SK-N-SH treated with all-trans-retinoic acid at 6 μM for 48 hours (cell line): ENCODE measurements at regions not wholly inside any gene's neighbourhood (a gene's known extent, or its start where the extent isn't known, plus 50 kb on each side); places are given as distances from the start of the nearest gene placed in this dataset.

Experiments used
- BACH2 ChIP-seq: fragments of 250-450 bp; sonication (Bioruptor Pico); IDR thresholded peaks from 2 replicates; pipeline ENCODE4 v1.9.0; 2021; ENCODE audit warnings: mild to moderate bottlenecking, borderline replicate concordance
- ESRRG ChIP-seq: fragments of 250-450 bp; sonication (Bioruptor Pico); IDR thresholded peaks from 2 replicates; pipeline ENCODE4 v1.6.1; 2021; ENCODE audit warnings: mild to moderate bottlenecking
- SNAI2 ChIP-seq: fragments of 250-450 bp; sonication (Bioruptor Pico); IDR thresholded peaks from 2 replicates; pipeline ENCODE4 v1.5.0; 2020; ENCODE audit warnings: mild to moderate bottlenecking, moderate library complexity
- TCF4 ChIP-seq: fragments of 250-450 bp; sonication (Bioruptor Pico); IDR thresholded peaks from 2 replicates; pipeline ENCODE4 v1.8.0; 2021; ENCODE audit warnings: mild to moderate bottlenecking, moderate library complexity, borderline replicate concordance
- ZFP3 ChIP-seq: fragments of 250-450 bp; sonication (Bioruptor Pico); IDR thresholded peaks from 2 replicates; pipeline ENCODE4 v1.5.0; 2020; ENCODE audit warnings: mild to moderate bottlenecking, moderate library complexity
- ZFP30 ChIP-seq: fragments of 450-650 bp; formaldehyde crosslinking; IDR thresholded peaks from 2 replicates; pipeline ENCODE4 v1.5.0; 2022; ENCODE audit warnings: mild to moderate bottlenecking, moderate library complexity
- ZNF565 ChIP-seq: fragments of 450-650 bp; formaldehyde crosslinking; conservative IDR thresholded peaks from 2 replicates; pipeline ENCODE4 v1.5.0; 2020; ENCODE audit warnings: low read depth, mild to moderate bottlenecking, moderate library complexity
- ZNF70 ChIP-seq: fragments of 450-650 bp; formaldehyde crosslinking; IDR thresholded peaks from 2 replicates; pipeline ENCODE4 v1.5.0; 2020; ENCODE audit warnings: mild to moderate bottlenecking, moderate library complexity
- ZNF8 ChIP-seq: fragments of 450-650 bp; formaldehyde crosslinking; IDR thresholded peaks from 2 replicates; pipeline ENCODE4 v1.5.0; 2020; ENCODE audit warnings: mild to moderate bottlenecking, moderate library complexity
- TF ChIP-seq, protein P1 (sequence below): fragments of 250-450 bp; sonication (Bioruptor Pico); IDR thresholded peaks from 2 replicates; pipeline ENCODE4 v1.8.0; 2020; ENCODE audit warnings: mild to moderate bottlenecking, moderate library complexity, borderline replicate concordance

DNA sequence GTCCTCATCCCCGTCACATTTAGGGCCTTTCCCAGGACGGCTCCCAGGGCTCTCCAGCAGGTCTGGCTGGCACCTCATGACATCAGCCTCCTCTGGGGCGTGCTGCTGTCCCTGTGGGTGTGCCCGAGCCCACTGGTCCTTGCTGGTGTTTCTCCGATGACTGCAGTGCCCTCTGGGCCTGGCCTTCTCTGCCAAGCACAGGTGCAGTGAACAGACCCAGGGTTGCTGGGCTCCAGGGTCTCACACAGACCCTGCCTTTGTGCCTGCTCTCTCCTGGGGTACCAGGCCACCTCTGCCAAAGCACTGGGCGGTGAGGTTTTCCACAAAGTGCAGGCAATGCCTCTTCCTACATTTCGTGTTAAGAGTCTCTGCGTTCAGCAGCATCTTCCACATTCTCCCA is 246.1 kb downstream of the ACKR3 start:
- TF ChIP-seq ZFP3 (CRISPR knock-in tag) (no peak), SNAI2 (no peak), ESRRG (CRISPR knock-in tag) (no peak), ZNF8 (no peak), TCF4 (CRISPR knock-in tag) (no peak), BACH2 (CRISPR knock-in tag) (no peak), ZNF70 (CRISPR knock-in tag) (no peak), ZNF565 (CRISPR knock-in tag) (no peak), ZFP30 (no peak)
- TF ChIP-seq, protein P1, sequence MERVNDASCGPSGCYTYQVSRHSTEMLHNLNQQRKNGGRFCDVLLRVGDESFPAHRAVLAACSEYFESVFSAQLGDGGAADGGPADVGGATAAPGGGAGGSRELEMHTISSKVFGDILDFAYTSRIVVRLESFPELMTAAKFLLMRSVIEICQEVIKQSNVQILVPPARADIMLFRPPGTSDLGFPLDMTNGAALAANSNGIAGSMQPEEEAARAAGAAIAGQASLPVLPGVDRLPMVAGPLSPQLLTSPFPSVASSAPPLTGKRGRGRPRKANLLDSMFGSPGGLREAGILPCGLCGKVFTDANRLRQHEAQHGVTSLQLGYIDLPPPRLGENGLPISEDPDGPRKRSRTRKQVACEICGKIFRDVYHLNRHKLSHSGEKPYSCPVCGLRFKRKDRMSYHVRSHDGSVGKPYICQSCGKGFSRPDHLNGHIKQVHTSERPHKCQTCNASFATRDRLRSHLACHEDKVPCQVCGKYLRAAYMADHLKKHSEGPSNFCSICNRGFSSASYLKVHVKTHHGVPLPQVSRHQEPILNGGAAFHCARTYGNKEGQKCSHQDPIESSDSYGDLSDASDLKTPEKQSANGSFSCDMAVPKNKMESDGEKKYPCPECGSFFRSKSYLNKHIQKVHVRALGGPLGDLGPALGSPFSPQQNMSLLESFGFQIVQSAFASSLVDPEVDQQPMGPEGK (CRISPR knock-in tag) = no peak
